Stimulated activated CD4-positive, alpha-beta T cell treated with anti-CD3 and anti-CD28 coated beads, Interleukin-15, amount 100 ng/mL, for 1 hour (primary cell): ENCODE measurements at regions not wholly inside any gene's neighbourhood (a gene's known extent, or its start where the extent isn't known, plus 50 kb on each side); places are given as distances from the start of the nearest gene placed in this dataset.

Experiments used
- DNase-seq, 2 donors: peaks; one replicate each; pipeline ENCODE4 v3.0.0-alpha.2; 2020; ENCODE audit warnings: low read depth in 1 of 2, low spot score in 1 of 2

GRCh38 chr11:69545976-69546617 lies 64.6 kb downstream of the LINC01488 start:
- DNase-seq: no peak

- DNase-seq: peak in 1 of 2 donors; percentile 35
These were observed 65.4 kb downstream of the LINC01488 start for GRCh38 chr11:69546735-69547370.

- no peak for DNase-seq
These were observed 69.4 kb downstream of the LINC01488 start for GRCh38 chr11:69550846-69551245.

DNA sequence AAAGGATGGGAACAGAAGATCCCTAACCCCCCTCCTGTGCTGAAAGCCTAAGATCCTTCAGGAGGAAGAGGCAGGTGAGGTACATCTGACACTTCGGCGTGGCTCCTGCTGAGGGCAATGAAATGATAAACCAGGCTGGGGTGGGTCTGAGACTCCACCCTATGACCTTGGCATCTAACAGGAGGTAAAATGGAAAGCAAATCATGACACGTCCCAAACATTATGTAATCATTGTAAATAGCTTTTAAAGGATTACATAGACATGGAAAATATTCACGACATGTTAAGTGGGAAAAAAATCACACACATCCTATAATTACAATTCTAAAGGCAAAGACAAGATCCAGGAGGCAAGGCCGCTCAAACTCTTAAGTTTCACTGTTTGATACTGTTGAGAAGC lies 70.5 kb downstream of the LINC01488 start:
- DNase-seq: no peak

GRCh38 chr11:69552951-69553350 lies 71.5 kb downstream of the LINC01488 start:
- no peak for DNase-seq

DNA sequence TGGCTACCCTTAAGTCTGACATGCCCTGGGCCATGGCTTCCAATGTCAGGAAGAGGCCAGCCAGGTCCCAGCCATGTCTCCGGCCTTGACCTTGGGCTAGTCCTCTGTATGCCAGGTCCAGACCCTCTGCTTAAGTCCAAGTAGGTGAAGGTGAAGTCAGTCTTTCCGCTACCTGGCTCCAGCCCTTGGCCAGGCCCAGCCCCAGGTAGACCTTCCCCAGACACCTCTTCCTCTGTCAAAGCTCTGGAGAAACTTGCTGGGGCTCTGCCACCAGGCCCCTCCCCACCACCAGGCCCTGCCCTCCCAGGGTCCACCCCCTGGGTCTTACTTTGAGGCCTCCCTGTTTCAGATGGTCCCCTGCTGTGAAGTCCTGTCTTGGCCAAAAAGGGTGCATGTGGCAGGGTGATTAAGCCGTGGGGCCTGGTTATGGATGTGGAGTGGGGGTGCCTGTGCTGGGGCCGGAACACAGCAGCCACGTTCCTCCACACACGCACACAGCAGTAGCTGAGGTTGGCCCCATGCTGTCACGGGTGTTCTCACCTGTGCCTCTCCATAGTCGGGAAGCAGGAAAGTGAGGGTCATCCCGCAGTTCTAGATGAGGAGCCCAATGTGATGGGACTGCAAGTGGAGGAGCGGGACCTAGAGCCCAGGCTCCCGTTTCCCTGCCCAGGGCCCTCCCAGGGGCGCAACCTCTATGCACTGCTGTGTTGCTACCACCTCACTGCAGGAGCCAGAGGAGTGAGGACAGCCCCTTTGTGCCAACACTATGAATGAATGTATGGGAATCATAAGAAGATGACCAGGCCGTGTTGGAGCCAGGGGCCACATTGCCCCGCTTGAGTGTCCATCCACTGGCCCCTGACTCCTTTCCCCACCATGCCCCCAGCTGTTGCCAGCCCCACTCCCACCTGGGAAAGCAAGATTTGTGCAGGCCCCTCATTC lies 72.2 kb downstream of the LINC01488 start:
- no peak for DNase-seq

GRCh38 chr11:69554849-69555248 lies 73.4 kb downstream of the LINC01488 start:
- DNase-seq: no peak

GRCh38 chr11:69557266-69557665 lies 75.8 kb downstream of the LINC01488 start:
- DNase-seq: no peak

GRCh38 chr11:69558519-69558941 lies 77.1 kb downstream of the LINC01488 start:
- DNase-seq: no peak

DNA sequence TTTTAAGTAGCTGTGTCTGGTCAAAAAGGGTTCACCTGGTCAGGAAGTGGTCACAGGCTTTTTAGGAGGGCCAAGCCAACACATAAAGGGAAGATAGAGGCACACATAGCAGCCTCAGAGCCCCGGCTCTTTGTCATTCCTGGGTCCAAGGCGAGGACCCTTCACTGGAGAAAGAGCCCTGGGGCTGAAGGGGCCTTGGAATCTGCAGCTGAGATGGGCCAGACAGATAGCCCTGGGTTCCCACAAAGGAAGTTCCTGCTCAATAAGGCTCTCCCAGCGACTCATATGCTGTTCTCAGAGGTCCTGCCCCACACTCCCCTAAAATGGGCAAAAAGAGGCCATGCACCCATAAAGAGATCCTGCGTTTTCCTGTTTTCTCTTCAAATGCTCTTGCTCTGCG lies 77.7 kb downstream of the LINC01488 start:
- DNase-seq: no peak

DNA sequence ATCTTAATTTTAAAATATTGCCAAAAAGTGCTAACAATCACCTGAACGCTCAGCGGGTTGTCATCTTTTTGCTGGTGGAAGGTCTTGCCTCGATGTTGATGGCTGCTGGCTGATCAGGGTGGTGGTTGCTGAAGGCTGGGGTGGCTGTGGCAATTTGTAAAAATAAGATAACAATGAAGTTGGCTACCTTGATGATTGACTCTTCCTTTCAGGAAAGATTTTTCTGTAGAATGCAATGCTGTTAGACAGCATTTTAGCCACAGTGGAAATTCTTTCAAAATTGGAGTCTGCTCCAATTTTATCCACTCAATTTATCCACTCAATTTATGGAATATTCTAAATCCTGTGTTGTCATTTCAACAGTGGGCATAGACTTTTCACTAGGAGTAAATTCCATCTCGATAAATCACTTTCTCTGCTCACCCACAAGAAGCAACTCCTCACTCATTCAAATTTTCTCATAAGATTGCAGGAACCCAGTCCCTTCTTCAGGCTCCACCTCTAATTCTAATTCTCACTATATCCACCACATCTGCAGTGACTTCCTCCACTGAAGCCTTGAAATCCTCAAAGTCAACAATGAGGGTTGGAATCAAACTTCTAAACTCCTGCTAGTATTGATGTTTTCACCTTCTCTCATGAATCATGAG lies 78.8 kb downstream of the LINC01488 start:
- DNase-seq: no peak

GRCh38 chr11:69562302-69562701 lies 78.7 kb upstream of the CCND1 start:
- no peak for DNase-seq

DNA sequence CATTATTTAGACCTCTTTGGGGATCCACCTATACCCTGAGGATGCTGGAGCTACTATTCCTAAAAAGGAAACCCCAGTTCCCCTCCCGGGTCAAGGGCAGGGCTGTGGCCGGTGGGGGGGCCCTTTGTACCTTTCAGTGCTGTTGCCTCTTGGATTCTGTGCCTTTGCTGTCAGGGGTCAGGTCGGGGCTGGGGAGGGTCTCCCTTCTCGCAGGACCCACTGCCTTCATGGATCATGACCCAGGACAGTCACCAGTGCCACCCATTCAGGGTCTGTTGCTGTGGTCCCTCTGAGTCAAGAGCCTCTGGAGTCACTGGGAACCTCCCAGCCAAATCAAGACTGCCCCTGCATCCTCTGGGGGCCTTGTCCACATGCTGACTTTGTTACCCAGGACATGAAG lies 78.1 kb upstream of the CCND1 start:
- no peak for DNase-seq

DNA sequence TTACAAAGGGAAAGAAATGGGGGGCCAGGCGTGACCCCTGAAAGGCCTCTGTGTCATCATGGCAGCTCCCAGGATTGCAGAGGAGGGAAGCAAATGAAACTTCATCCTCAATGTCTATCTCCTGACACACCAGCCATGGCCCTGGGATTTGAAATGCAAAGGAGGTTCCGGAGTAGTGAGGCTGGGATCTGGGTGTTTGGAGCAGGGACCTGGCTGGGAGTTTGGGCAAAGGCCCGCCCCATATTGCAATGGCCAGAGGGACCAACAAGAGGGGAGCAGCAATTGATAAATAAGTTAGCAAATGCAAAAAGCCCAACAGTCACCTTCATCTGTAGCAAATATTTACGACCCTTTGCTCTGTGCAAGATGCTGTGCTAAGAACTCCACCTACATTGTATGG lies 77.7 kb upstream of the CCND1 start:
- DNase-seq: no peak

GRCh38 chr11:69563946-69564775 lies 76.8 kb upstream of the CCND1 start:
- DNase-seq: no peak

DNA sequence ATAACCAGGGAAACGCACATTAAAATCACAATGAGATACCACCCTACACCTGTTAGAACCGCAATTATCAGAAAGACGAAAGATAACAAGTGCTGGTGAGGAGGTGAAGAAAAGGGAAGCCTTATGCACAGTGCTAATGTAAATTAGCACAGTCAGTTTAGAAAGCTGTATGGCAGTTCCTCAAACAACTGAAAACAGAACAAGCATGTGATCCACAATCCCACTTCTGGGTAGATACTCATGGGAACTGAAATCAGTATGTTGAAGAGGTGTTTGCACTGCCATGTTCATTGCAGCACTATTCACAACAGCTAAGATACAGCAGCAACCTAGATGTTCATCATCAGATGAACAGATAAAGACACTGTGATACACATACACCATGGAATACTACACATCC lies 75.0 kb upstream of the CCND1 start:
- DNase-seq: no peak

DNA sequence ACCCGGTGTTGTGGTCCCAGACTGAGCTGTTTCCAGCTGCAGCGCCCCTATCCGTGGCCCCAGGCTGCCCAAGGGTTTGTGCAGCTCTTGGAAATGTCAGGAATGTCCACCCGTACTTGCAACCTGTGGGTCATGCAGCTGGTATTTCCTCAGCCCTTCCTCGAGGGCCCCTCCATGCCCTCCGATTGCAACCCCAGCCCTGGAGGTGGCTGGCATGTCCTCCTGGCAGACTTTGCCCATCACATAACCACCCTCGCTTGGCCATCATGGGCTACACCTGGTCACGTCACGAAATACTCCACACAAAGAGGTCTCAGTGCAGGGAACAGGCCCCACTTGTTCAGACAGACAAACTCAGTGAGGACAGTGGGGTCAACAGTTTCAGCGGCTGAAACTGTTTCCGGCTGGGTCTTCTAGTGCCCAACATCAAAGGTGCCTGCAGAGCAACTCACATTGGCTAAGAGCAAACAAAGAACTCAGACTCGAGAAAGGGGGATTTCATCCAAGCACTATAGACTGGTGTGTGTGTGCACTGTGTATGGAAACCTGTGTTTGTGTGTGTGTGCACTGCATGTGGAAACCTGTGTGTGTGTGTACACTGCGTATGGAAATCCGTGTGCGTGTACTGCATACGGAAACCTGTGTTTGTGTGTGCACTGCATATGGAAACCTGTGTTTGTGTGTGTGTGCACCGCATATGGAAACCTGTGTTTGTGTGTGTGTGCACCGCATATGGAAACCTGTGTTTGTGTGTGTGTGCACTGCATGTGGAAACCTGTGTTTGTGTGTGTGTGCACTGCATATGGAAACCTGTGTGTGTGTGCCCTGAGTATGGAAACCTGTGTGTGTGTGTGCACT lies 72.8 kb upstream of the CCND1 start:
- no peak for DNase-seq

GRCh38 chr11:69568809-69569097 lies 72.2 kb upstream of the CCND1 start:
- DNase-seq: no peak

- no peak for DNase-seq
These were observed 71.4 kb upstream of the CCND1 start for GRCh38 chr11:69569306-69570200.
